ENCODE measurements at regions not wholly inside any gene's neighbourhood (a gene's known extent, or its start where the extent isn't known, plus 50 kb on each side); places are given as distances from the start of the nearest gene placed in this dataset.
"Not testable (repeated sequence)": the region's sequence is repeated elsewhere in the genome, so short reads cannot be mapped to it uniquely, and the experiment has no call there.

GRCh38 chr2:126154256-126154785 lies 501.6 kb upstream of the GYPC start:
- H3K36me3 ChIP-seq (replicated peaks in 1 of 2; ENCODE audit: control extremely low read depth in 1 of 2, control insufficient read depth in 1 of 2, extremely low read depth in 1 of 2, insufficient read depth in 2 of 2, low read length in 1 of 2), result no peaks in the 10 kb centered on the region
- ATAC-seq (ENCODE audit: low read depth) (no peak), DNase-seq (no peak)
- no peaks in the 10 kb centered on the region for H3K4me1 ChIP-seq (ENCODE audit: control insufficient read depth in 2 of 2, insufficient read depth in 2 of 2, low read length in 2 of 2)
- WGBS (ENCODE audit: insufficient coverage), result no CpG with 5 or more reads among the region's 1 CpG
- no peaks in the 10 kb centered on the region for H3K27me3 ChIP-seq (replicated peaks in 1 of 4; ENCODE audit: control extremely low read depth in 1 of 4, control insufficient read depth in 3 of 4, insufficient read depth in 4 of 4, low read length in 3 of 4)
- peaks cover 7% of the 10 kb centered on the region for H3K9me3 Mint-ChIP-seq (ENCODE audit: insufficient read depth)
- intact Hi-C loops (cut with micrococcal nuclease), result no loop called here
- no peaks in the 10 kb centered on the region for H3K27me3 Mint-ChIP-seq
- no peak overlapping the region for H3K4me2 ChIP-seq (replicated peaks; ENCODE audit: low read depth, low read length, poor library complexity, severe bottlenecking)
- no peaks in the 10 kb centered on the region for H3K4me1 Mint-ChIP-seq
- H4K20me1 ChIP-seq (ENCODE audit: control insufficient read depth, insufficient read depth, low read length, poor library complexity, severe bottlenecking), result no peaks in the 10 kb centered on the region
- H3K9me3 ChIP-seq (ENCODE audit: control extremely low read depth in 1 of 3, control insufficient read depth in 2 of 3, insufficient read depth in 1 of 3, low read length in 2 of 3), result peaks cover 0 to 5% (median 1%) of the 10 kb centered on the region in 3 donors
- ChIA-PET CTCF (no interaction called here), POLR2A (no interaction called here)
- H3K9ac ChIP-seq (ENCODE audit: low read length), result no peak overlapping the region
- no peak overlapping the region for H3K4me3 Mint-ChIP-seq
- H3K79me2 ChIP-seq (ENCODE audit: control insufficient read depth, insufficient read depth, low read length), result no peaks in the 10 kb centered on the region
- H3K27ac Mint-ChIP-seq, result no peak overlapping the region
- no peak overlapping the region for H2AFZ ChIP-seq (ENCODE audit: insufficient read depth, low read depth, low read length, poor library complexity, severe bottlenecking)
- TF ChIP-seq CTCF (IDR thresholded peaks at IDR 0.05), result no peak
- no peak for TF ChIP-seq EZH2 (IDR thresholded peaks at IDR 0.05; ENCODE audit: borderline replicate concordance, insufficient read depth, low read depth, low read length, poor library complexity, severe bottlenecking)
- no peak overlapping the region for H3K27ac ChIP-seq (ENCODE audit: low read length in 2 of 2)
- H3K4me3 ChIP-seq (ENCODE audit: control extremely low read depth in 1 of 5, extremely low read depth in 1 of 5, insufficient read depth in 1 of 5, low read depth in 2 of 5, low read length in 4 of 5), result no peak overlapping the region

GRCh38 chr2:126160950-126161349 lies 495.0 kb upstream of the GYPC start:
- POLR2A ChIA-PET; H3K27me3 Mint-ChIP-seq; H3K27ac ChIP-seq (ENCODE audit: low read length in 2 of 2); H3K9ac ChIP-seq (ENCODE audit: low read length); ATAC-seq (ENCODE audit: low read depth); H3K9me3 Mint-ChIP-seq (ENCODE audit: insufficient read depth); intact Hi-C loops (cut with micrococcal nuclease); H3K4me2 ChIP-seq (replicated peaks; ENCODE audit: low read depth, low read length, poor library complexity, severe bottlenecking); H3K4me1 ChIP-seq (ENCODE audit: control insufficient read depth in 2 of 2, insufficient read depth in 2 of 2, low read length in 2 of 2); H3K4me3 Mint-ChIP-seq; DNase-seq; H3K9me3 ChIP-seq (ENCODE audit: control extremely low read depth in 1 of 3, control insufficient read depth in 2 of 3, insufficient read depth in 1 of 3, low read length in 2 of 3); CTCF ChIA-PET; H2AFZ ChIP-seq (ENCODE audit: insufficient read depth, low read depth, low read length, poor library complexity, severe bottlenecking); H3K4me3 ChIP-seq (ENCODE audit: control extremely low read depth in 1 of 5, extremely low read depth in 1 of 5, insufficient read depth in 1 of 5, low read depth in 2 of 5, low read length in 4 of 5); H3K27me3 ChIP-seq (replicated peaks in 1 of 4; ENCODE audit: control extremely low read depth in 1 of 4, control insufficient read depth in 3 of 4, insufficient read depth in 4 of 4, low read length in 3 of 4); H3K79me2 ChIP-seq (ENCODE audit: control insufficient read depth, insufficient read depth, low read length); H3K4me1 Mint-ChIP-seq; H3K36me3 ChIP-seq (replicated peaks in 1 of 2; ENCODE audit: control extremely low read depth in 1 of 2, control insufficient read depth in 1 of 2, extremely low read depth in 1 of 2, insufficient read depth in 2 of 2, low read length in 1 of 2); H3K27ac Mint-ChIP-seq; H4K20me1 ChIP-seq (ENCODE audit: control insufficient read depth, insufficient read depth, low read length, poor library complexity, severe bottlenecking): not testable (repeated sequence)
- WGBS (ENCODE audit: insufficient coverage), result 81% methylated on average over 4 of the region's 4 CpGs
